ENCODE measurements at regions not wholly inside any gene's neighbourhood (a gene's known extent, or its start where the extent isn't known, plus 50 kb on each side); places are given as distances from the start of the nearest gene placed in this dataset.

DNA sequence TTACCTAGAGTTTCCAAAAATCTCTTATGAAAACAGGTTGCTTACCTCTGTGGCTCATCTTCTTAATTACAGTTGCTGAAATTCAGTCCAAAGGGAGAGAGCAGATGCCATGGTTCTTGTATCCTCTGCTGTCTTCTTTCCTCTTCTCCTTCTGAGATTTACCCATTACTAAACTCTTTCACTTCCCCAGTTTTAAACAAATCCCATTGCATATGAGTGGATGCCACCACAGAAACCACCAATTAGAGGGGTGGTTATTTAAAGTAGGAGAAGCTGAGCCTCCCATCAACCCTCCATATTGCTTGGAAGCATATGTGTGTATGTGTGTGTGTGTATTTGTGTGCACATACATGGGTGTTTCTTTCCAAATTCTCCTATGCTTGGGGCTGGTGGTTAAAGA lies 128.5 kb upstream of the KCNK1 start:
- TF ChIP-seq POLR2A (IDR thresholded peaks at IDR 0.05) = no peak
- TF ChIP-seq, protein P1, sequence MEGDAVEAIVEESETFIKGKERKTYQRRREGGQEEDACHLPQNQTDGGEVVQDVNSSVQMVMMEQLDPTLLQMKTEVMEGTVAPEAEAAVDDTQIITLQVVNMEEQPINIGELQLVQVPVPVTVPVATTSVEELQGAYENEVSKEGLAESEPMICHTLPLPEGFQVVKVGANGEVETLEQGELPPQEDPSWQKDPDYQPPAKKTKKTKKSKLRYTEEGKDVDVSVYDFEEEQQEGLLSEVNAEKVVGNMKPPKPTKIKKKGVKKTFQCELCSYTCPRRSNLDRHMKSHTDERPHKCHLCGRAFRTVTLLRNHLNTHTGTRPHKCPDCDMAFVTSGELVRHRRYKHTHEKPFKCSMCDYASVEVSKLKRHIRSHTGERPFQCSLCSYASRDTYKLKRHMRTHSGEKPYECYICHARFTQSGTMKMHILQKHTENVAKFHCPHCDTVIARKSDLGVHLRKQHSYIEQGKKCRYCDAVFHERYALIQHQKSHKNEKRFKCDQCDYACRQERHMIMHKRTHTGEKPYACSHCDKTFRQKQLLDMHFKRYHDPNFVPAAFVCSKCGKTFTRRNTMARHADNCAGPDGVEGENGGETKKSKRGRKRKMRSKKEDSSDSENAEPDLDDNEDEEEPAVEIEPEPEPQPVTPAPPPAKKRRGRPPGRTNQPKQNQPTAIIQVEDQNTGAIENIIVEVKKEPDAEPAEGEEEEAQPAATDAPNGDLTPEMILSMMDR (IDR thresholded peaks at IDR 0.05) = no peak
